Thyroid gland (tissue), 4 donors: ENCODE measurements at regions not wholly inside any gene's neighbourhood (a gene's known extent, or its start where the extent isn't known, plus 50 kb on each side); places are given as distances from the start of the nearest gene placed in this dataset.

ENCODE experiments used
- DNase-seq, 2 donors: peaks; one replicate each; pipeline ENCODE4 v3.0.0-alpha.2; 2019
- H3K27ac ChIP-seq, 3 donors: fragments of 200-600 bp; sonication (generic); 1 replicate in 2 of 3; 2 replicates in 1 of 3; pipeline ENCODE4 v1.5.1; 2016 to 2019; ENCODE audit warnings: mild to moderate bottlenecking in 1 of 3, moderate library complexity in 1 of 3
- H3K27me3 ChIP-seq: fragments of 200-600 bp; sonication (generic); one replicate; pipeline ENCODE4 v1.5.1; 2019
- H3K36me3 ChIP-seq, 2 donors: fragments of 200-600 bp; sonication (generic); one replicate each; pipeline ENCODE4 v1.5.1; 2016 to 2019
- H3K4me1 ChIP-seq, 2 donors: fragments of 200-600 bp; sonication (generic); one replicate each; pipeline ENCODE4 v1.5.1; 2017 to 2019
- H3K4me3 ChIP-seq, 3 donors: fragments of 200-600 bp; sonication (generic); replicated peaks in 1 of 3; 1 replicate in 2 of 3; 2 replicates in 1 of 3; pipeline ENCODE4 v1.5.1; 2016; ENCODE audit warnings: mild to moderate bottlenecking in 1 of 3
- H3K9me3 ChIP-seq: fragments of 200-600 bp; sonication (generic); one replicate; pipeline ENCODE4 v1.5.1; 2017
- CTCF ChIP-seq, 6 experiments: fragments of 200-600 bp in 3 of 6; fragments of 450-650 bp in 3 of 6; sonication (generic) in 3 of 6; IDR thresholded peaks; one replicate each; pipeline ENCODE4 v1.5.1; 2016 to 2019; ENCODE audit warnings: antibody characterized with exemption in 6 of 6, mild to moderate bottlenecking in 2 of 6, inconsistent platforms in 1 of 6, moderate library complexity in 1 of 6
- POLR2A ChIP-seq, 2 donors: fragments of 450-650 bp; IDR thresholded peaks; one replicate each; pipeline ENCODE4 v1.6.1; 2017; ENCODE audit warnings: antibody characterized with exemption in 2 of 2, mild to moderate bottlenecking in 2 of 2, moderate library complexity in 1 of 2
- WGBS, 2 donors: methylation state at CpG; one replicate each; pipeline ENCODE4 v1.1.5; 2017; 5-methylcytosine and 5-hydroxymethylcytosine counted together
- intact Hi-C: fragments of 100-400 bp; cut with DNase I; formaldehyde crosslinking; loops from one replicate; pipeline ENCODE4 v1.15.1; 2023

GRCh38 chr4:114196606-114197005 lies 217.2 kb upstream of the ARSJ start:
- H3K27ac ChIP-seq = no peak overlapping the region
- H3K27me3 ChIP-seq = no peaks in the 10 kb centered on the region
- no peaks in the 10 kb centered on the region for H3K36me3 ChIP-seq
- no peaks in the 10 kb centered on the region for H3K9me3 ChIP-seq
- intact Hi-C loops = no loop called here
- H3K4me3 ChIP-seq = no peak overlapping the region
- WGBS, 2 donors = 79 to 81% methylated on average over 2 of the region's 2 CpGs
- TF ChIP-seq POLR2A (IDR thresholded peaks at IDR 0.05) (no peak), CTCF (IDR thresholded peaks at IDR 0.05) (no peak)
- no peaks in the 10 kb centered on the region for H3K4me1 ChIP-seq
- DNase-seq = no peak

GRCh38 chr4:114200026-114200425 lies 220.6 kb upstream of the ARSJ start:
- Histone ChIP-seq H3K9me3 (no peaks in the 10 kb centered on the region), H3K36me3 (no peaks in the 10 kb centered on the region), H3K4me1 (no peaks in the 10 kb centered on the region), H3K4me3 (no peak overlapping the region), H3K27ac (no peak overlapping the region), H3K27me3 (no peaks in the 10 kb centered on the region)
- TF ChIP-seq POLR2A (IDR thresholded peaks at IDR 0.05) = no peak
- TF ChIP-seq CTCF (IDR thresholded peaks at IDR 0.05) = no peak
- intact Hi-C loops = no loop called here
- no peak for DNase-seq
- WGBS, 2 donors = 78 to 91% methylated on average over 3 of the region's 3 CpGs

GRCh38 chr4:114205261-114205660 lies 225.8 kb upstream of the ARSJ start:
- Histone ChIP-seq H3K27me3 (no peaks in the 10 kb centered on the region), H3K9me3 (no peaks in the 10 kb centered on the region), H3K36me3 (no peaks in the 10 kb centered on the region), H3K27ac (no peak overlapping the region), H3K4me3 (no peak overlapping the region), H3K4me1 (no peaks in the 10 kb centered on the region)
- intact Hi-C loops = no loop called here
- WGBS, 2 donors = 91 to 95% methylated on average over 1 of the region's 1 CpG
- no peak for TF ChIP-seq CTCF (IDR thresholded peaks at IDR 0.05)
- no peak for TF ChIP-seq POLR2A (IDR thresholded peaks at IDR 0.05)
- DNase-seq = no peak

- no peak for TF ChIP-seq POLR2A (IDR thresholded peaks at IDR 0.05)
- no peak for TF ChIP-seq CTCF (IDR thresholded peaks at IDR 0.05)
- Histone ChIP-seq H3K4me1 (no peaks in the 10 kb centered on the region), H3K4me3 (no peak overlapping the region), H3K27me3 (no peaks in the 10 kb centered on the region), H3K27ac (no peak overlapping the region), H3K9me3 (no peaks in the 10 kb centered on the region), H3K36me3 (no peaks in the 10 kb centered on the region)
- intact Hi-C loops = no loop called here
- no peak for DNase-seq
- WGBS, 2 donors = 34 to 37% methylated on average over 3 of the region's 3 CpGs
Observed at GRCh38 chr4:114208574-114209151, 229.2 kb upstream of the ARSJ start.

- Histone ChIP-seq H3K9me3 (no peaks in the 10 kb centered on the region), H3K27me3 (no peaks in the 10 kb centered on the region), H3K27ac (no peak overlapping the region), H3K36me3 (no peaks in the 10 kb centered on the region), H3K4me1 (no peaks in the 10 kb centered on the region), H3K4me3 (no peak overlapping the region)
- intact Hi-C loops = no loop called here
- TF ChIP-seq CTCF (IDR thresholded peaks at IDR 0.05) (no peak), POLR2A (IDR thresholded peaks at IDR 0.05) (no peak)
- DNase-seq = no peak
Observed at GRCh38 chr4:114209584-114209983, 230.1 kb upstream of the ARSJ start.
